Neural cell (in vitro differentiated cells): ENCODE measurements at regions not wholly inside any gene's neighbourhood (a gene's known extent, or its start where the extent isn't known, plus 50 kb on each side); places are given as distances from the start of the nearest gene placed in this dataset.

Source experiments
- H2AFZ ChIP-seq: fragments of 200-600, 300-800 bp; sonication (generic), shearing (Covaris generic); 2 replicates; pipeline ENCODE4 v1.6.0; 2014; ENCODE audit warnings: low read depth, mild to moderate bottlenecking, antibody characterized with exemption, low read length, moderate library complexity
- H3F3A ChIP-seq: fragments of 200-600 bp; shearing (Covaris generic); 2 replicates; pipeline ENCODE4 v1.6.1; 2016; ENCODE audit warnings: mild to moderate bottlenecking, moderate library complexity, mixed read lengths, antibody characterized with exemption, low read length; ENCODE audit not compliant: insufficient read depth, poor library complexity, severe bottlenecking
- H3K27ac ChIP-seq: fragments of 200-600, 300-800 bp; sonication (generic), shearing (Covaris generic); 2 replicates; pipeline ENCODE4 v1.5.1; 2014; ENCODE audit warnings: mild to moderate bottlenecking, low read length, moderate library complexity
- H3K27me3 ChIP-seq: fragments of 300-800, 200-600 bp; sonication (generic), shearing (Covaris generic); 2 replicates; pipeline ENCODE4 v1.6.0; 2014; ENCODE audit warnings: mild to moderate bottlenecking, low read depth, low read length, moderate library complexity; ENCODE audit not compliant: insufficient read depth
- H3K36me3 ChIP-seq: fragments of 300-800, 200-600 bp; sonication (generic), shearing (Covaris generic); 2 replicates; pipeline ENCODE4 v1.5.1; 2014; ENCODE audit warnings: mild to moderate bottlenecking, antibody characterized with exemption, low read length, moderate library complexity; ENCODE audit not compliant: insufficient read depth
- H3K4me2 ChIP-seq: fragments of 300-800, 200-600 bp; sonication (generic), shearing (Covaris generic); 2 replicates; pipeline ENCODE4 v1.6.0; 2014; ENCODE audit warnings: mild to moderate bottlenecking, low read length
- H3K4me3 ChIP-seq: fragments of 300-800, 200-600 bp; sonication (generic), shearing (Covaris generic); 2 replicates; pipeline ENCODE4 v1.5.1; 2014; ENCODE audit warnings: mild to moderate bottlenecking, low read length, moderate library complexity
- H3K79me2 ChIP-seq: fragments of 200-600 bp; shearing (Covaris generic); replicated peaks from 2 replicates; pipeline ENCODE4 v1.6.0; 2014; ENCODE audit warnings: mild to moderate bottlenecking, low read length, moderate library complexity; ENCODE audit not compliant: insufficient read depth
- H3K9ac ChIP-seq: fragments of 300-800, 200-600 bp; sonication (generic), shearing (Covaris generic); 2 replicates; pipeline ENCODE4 v1.6.1; 2016; ENCODE audit warnings: mild to moderate bottlenecking, low read length, mixed read lengths
- H3K9me2 ChIP-seq: fragments of 200-600 bp; shearing (Covaris generic); 2 replicates; pipeline ENCODE4 v1.6.1; 2016; ENCODE audit warnings: mild to moderate bottlenecking, low read length, mixed read lengths; ENCODE audit not compliant: insufficient read depth
- H3K9me3 ChIP-seq: fragments of 200-600, 300-800 bp; sonication (generic), shearing (Covaris generic); 2 replicates; pipeline ENCODE4 v1.6.1; 2016; ENCODE audit warnings: mild to moderate bottlenecking, mixed run types, low read length, moderate library complexity, mixed read lengths
- H4K20me1 ChIP-seq: fragments of 200-600 bp; shearing (Covaris generic); 2 replicates; pipeline ENCODE4 v1.6.1; 2016; ENCODE audit warnings: mild to moderate bottlenecking, mixed run types; ENCODE audit not compliant: insufficient read depth
- CTCF ChIP-seq: fragments of 450-650 bp; IDR thresholded peaks from 2 replicates; pipeline ENCODE4 v1.5.1; 2014; ENCODE audit warnings: antibody characterized with exemption, mild to moderate bottlenecking, moderate library complexity; ENCODE audit not compliant: poor library complexity, severe bottlenecking
- EP300 ChIP-seq: fragments of 450-650 bp; conservative IDR thresholded peaks from 2 replicates; pipeline ENCODE4 v1.6.1; 2014; ENCODE audit warnings: antibody characterized with exemption, mild to moderate bottlenecking, moderate library complexity; ENCODE audit not compliant: poor library complexity, severe bottlenecking
- EZH2 ChIP-seq: fragments of 200-600, 300-800 bp; shearing (Covaris generic), sonication (generic); IDR thresholded peaks from 2 replicates; pipeline ENCODE4 v1.6.1; 2014; ENCODE audit warnings: antibody characterized with exemption, low read length, borderline replicate concordance, mild to moderate bottlenecking; ENCODE audit not compliant: insufficient read depth, poor library complexity, severe bottlenecking
- MXI1 ChIP-seq: fragments of 450-650 bp; conservative IDR thresholded peaks from 2 replicates; pipeline ENCODE4 v1.6.1; 2014; ENCODE audit warnings: antibody characterized with exemption, mild to moderate bottlenecking; ENCODE audit not compliant: poor library complexity, severe bottlenecking
- POLR2AphosphoS5 ChIP-seq: IDR thresholded peaks from 2 replicates; pipeline ENCODE4 v1.6.1; 2012
- RAD21 ChIP-seq: fragments of 450-650 bp; conservative IDR thresholded peaks from 2 replicates; pipeline ENCODE4 v1.6.1; 2014; ENCODE audit warnings: antibody characterized with exemption, mild to moderate bottlenecking, moderate library complexity
- REST ChIP-seq: IDR thresholded peaks from 2 replicates; pipeline ENCODE4 v1.6.1; 2012; ENCODE audit warnings: borderline replicate concordance
- SMC3 ChIP-seq: fragments of 450-650 bp; conservative IDR thresholded peaks from 2 replicates; pipeline ENCODE4 v1.6.1; 2014; ENCODE audit warnings: antibody characterized with exemption, mild to moderate bottlenecking, moderate library complexity; ENCODE audit not compliant: poor library complexity
- TAF1 ChIP-seq: IDR thresholded peaks from 2 replicates; pipeline ENCODE4 v1.6.1; 2012; ENCODE audit warnings: low read depth

GRCh38 chr5:2899311-2899710, 147.8 kb upstream of the IRX2 start:
- Histone ChIP-seq H3K4me2 (no peak overlapping the region), H3K79me2 (no peaks in the 10 kb centered on the region), H3F3A (no peaks in the 10 kb centered on the region), H2AFZ (no peak overlapping the region), H3K9me2 (no peaks in the 10 kb centered on the region), H4K20me1 (no peaks in the 10 kb centered on the region), H3K27me3 (no peaks in the 10 kb centered on the region), H3K36me3 (no peaks in the 10 kb centered on the region), H3K4me3 (no peak overlapping the region), H3K9me3 (no peaks in the 10 kb centered on the region), H3K9ac (no peak overlapping the region), H3K27ac (no peak overlapping the region)
- no peak for TF ChIP-seq EZH2
- no peak for TF ChIP-seq CTCF
- TF ChIP-seq EP300: no peak
- TF ChIP-seq REST: no peak
- no peak for TF ChIP-seq TAF1
- no peak for TF ChIP-seq RAD21
- no peak for TF ChIP-seq MXI1
- TF ChIP-seq SMC3: no peak
- no peak for TF ChIP-seq POLR2AphosphoS5

GRCh38 chr5:2898661-2899060, 147.2 kb upstream of the IRX2 start:
- Histone ChIP-seq H3K4me3 (no peak overlapping the region), H3K27ac (no peak overlapping the region), H3K9me2 (no peaks in the 10 kb centered on the region), H2AFZ (no peak overlapping the region), H3K27me3 (no peaks in the 10 kb centered on the region), H3K79me2 (no peaks in the 10 kb centered on the region), H3K36me3 (no peaks in the 10 kb centered on the region), H3K9me3 (no peaks in the 10 kb centered on the region), H3K9ac (no peak overlapping the region), H3F3A (no peaks in the 10 kb centered on the region), H3K4me2 (no peak overlapping the region), H4K20me1 (no peaks in the 10 kb centered on the region)
- no peak for TF ChIP-seq TAF1
- no peak for TF ChIP-seq MXI1
- no peak for TF ChIP-seq RAD21
- no peak for TF ChIP-seq POLR2AphosphoS5
- TF ChIP-seq REST: no peak
- no peak for TF ChIP-seq EP300
- no peak for TF ChIP-seq EZH2
- TF ChIP-seq CTCF: no peak
- TF ChIP-seq SMC3: no peak
